HG03460 (cell line): ENCODE measurements at regions not wholly inside any gene's neighbourhood (a gene's known extent, or its start where the extent isn't known, plus 50 kb on each side); places are given as distances from the start of the nearest gene placed in this dataset.

ENCODE experiments used
- ATAC-seq: cut with Tn5 transposase; IDR thresholded peaks from one replicate; pipeline ENCODE4 v1.9.1; 2021; ENCODE audit not compliant: unreplicated experiment

DNA sequence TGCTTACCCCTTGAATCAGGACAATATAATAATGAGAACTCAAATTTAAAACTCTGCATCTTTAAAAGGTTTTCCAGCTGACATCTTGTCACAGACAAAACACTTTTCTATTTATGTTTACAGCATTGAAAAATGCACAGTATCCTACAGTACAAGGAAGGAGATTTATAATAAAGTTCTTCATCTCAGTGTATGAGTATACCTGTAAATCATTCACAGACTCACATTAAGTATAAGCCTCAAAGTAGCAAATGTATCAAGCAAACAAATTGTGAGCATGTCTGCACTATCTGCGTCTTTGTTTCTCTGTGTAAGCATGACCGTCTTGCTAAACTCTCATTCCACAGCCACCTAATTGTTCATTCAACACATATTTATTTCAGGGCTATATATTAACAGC, 52.8 kb downstream of the PPP1R2C start:
- ATAC-seq: no peak

DNA sequence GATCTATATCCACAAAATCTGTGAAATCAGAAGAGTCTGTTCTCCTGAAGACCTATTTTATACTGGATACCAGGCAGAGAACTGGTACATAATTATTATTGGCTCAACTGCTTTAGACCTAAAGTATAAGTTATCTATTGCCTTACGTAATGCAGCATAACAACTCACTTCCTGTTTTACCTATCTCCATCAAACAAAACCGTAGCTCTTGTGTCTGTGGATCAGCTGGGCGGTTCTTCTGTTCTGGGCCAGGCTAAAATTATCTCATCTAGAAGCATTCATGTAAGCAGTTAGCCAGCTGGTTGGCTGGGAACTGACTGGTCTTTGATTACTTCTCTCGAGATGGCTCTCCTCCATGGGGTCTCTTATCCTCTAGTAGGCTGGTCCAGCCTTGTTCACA, 57.8 kb downstream of the PPP1R2C start:
- ATAC-seq: no peak

DNA sequence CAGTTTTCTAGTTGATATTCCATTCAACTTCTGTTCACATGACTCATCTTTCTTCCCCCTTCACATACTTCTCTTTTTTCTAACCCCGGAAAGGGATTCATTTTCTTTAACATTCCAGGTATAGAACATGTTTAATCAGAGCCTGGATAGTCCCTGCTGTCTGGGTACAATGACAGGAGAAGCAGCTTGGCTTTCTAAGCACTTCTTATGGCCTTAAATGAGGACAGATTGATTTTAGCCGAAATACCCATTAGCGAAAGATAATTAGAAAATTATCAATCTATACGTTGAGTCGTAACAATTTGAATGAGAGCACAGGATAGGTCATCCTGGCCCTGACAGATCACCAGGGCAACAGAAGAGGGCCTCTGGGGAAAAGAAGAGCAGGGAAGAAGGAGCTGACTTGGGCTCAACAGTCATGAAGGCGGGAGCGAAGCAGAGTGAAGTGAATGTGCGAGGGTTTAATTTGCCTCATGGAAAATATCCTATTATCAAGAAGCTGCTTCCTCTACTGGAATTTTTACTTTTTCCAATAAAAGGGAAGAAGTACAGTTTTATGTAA, 62.2 kb downstream of the PPP1R2C start:
- no peak for ATAC-seq

DNA sequence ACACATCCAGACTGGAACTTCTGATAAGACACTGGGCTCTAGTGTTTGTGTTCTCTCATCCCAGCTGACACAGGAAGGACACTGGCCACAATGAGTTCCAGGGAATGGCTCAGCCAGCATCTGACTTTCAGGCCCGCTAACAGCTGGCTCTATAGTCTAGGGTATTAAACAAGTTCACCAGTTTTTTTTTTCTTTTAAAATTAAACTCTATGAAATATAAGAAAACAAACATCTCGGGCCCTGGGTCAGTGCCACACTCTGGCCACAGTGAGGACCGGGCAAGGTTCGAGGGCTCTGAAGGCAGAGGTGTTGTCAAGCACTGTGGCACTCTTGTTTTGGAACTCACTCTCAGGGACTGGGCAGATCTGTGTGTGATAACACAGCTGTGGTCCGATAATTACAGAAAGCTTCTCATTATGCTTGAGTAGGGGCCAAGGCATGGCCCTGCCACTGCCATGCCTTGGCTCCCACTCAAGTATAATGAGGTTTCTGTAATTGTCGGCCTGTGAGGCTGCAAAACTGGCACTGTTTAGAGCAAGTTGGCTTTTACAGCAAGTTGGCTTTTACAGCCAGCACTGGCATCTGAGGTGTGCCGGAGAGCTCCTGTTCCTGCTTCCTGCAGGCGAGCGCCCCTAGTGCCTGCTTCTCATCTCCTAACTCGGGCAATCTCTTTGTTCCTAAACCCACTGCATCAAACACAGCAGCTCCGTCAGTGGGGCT, 62.8 kb downstream of the PPP1R2C start:
- ATAC-seq: peak; percentile 54

DNA sequence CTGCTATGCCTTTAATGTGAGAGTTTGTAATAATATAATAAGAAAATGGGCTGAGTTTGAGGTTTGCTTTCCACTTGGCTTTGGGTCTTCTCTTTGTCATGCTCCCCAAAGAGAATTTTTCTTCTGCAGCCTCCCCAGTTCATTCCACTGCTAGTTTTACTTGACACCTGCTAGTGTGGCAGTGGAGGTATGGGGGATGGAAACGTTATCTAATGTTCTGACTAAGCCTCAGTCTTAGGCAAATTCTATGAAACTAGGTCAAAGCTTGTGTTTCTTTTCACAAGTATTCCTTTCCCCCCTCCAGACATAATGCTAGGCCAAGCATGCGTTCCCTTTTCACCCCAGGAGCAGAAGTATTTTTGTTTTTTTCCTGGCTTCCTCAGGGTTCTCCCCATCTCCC, 67.5 kb downstream of the PPP1R2C start:
- no peak for ATAC-seq

DNA sequence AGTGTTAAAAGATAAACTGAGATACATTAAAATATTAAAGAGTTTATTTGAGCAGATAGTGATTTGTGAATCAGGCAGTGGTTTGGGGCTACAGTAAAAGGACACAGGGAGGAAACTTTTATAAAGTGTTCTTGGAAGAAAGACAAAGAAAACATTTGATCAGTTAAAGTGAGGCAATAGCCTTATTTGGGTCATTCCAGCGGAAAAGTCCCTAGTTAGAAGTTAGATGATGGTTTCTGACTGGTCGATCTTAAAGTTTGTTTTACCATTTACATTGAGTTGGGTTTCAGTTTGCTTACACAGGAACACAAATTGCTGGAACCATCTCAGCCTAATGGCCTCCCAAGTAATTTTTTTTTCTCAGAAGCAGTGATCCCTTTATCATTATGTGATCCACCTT, 69.7 kb downstream of the PPP1R2C start:
- ATAC-seq: no peak

DNA sequence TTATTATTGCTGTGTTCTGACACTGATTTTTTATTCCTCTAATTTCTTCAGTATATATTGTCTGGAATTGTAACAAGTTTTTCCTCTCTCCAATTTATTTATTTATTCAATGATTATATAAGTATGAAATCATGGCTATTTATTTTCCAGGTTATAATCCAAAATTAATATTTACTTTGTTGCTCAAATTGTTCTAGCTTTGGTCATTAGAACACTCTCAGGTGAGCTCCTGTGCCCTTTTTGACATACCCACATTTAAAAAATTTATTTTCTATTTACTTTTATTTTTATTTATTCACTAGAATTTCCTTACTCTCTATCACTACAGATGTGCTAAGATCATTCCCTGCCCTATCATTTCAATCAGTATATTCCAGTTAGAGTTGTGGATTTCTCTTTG, 70.2 kb downstream of the PPP1R2C start:
- no peak for ATAC-seq

DNA sequence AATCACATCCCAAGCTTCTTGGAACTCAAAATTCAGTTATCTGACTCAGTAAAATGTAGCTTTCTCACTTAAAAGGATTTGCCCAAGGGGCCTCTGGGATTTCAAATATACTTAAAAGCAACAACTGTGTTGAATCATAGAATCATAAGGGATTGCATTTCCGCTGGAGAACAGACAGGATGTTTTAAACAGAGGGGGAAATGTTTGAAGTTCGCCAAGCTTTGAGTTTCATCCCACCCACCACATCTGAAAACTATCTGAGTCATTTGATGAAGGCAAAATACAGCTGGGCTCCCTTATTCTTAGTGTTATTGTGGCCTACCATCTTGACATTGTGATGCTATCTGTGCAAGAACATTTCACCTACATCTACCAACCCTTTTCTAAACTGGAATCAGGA, 73.5 kb downstream of the PPP1R2C start:
- ATAC-seq: no peak

DNA sequence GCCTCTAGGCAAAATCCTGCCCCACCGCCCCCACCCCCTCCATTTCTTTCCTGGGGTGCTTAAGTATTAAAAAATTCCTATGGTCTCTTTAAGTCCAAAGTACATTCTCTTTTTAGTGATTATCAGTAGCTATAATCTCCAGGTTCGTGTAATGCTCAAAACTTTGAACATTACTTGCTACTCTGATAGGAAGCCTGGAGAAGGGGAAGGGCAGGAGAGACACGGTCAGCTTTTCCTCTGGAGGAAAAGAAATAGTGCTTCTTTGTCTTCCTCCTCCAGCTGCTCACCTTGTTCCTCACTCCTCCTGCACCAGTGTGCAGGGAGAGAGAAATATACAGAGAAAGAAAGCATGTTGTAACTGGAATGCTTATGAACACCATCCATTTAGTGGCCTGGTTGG, 80.4 kb downstream of the PPP1R2C start:
- no peak for ATAC-seq

DNA sequence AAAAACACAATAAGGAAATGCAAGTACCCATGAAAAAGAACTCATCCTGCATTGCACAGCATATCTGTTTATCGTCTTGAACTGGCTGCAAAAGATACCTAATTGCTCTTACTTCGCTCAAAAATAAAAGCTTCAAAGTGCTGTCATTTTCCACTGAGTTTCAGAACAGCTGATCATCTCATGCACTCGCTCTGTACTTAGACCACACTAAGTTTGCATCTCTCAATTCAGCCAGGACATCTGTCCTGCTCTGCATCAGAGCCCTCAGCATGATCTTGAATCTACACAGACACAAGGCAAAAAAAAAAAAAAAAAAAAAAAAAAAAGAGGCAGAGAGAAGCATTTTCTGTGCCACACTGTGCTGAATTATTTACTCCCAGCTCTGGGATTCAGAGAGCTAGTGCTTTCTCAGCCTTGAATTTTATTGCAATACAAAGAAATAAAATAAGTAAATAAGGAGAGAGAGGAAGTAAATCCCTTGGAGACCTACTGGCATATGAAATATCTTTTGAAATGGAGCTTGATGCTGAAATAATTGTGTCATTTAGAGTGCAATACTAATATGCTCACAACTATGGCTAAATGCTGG, 81.3 kb downstream of the PPP1R2C start:
- no peak for ATAC-seq

DNA sequence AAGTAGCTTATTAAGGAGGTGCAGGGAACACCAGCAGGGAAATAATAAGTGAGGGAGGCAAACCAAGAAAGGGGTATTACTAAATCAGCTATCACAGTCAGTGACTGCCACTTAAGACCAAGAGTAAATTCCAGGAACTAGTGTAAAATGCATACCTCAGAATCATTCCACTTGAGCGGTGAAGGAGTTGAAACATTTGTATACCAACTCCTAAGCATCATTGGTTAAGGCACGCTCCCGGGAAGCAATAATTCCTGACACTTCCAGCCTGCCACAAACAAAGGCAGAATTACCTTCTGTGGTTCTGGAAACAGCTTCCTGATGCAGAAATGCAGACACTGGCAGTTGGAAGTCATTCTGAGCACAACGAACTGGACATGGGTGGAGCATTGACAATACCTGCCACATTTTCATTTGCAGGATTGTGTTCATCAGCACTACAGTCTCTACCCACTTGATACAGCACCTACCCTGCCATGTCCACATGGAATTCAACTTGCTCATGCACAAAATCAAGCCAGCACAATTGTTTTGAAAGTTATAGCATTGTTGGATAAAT, 82.1 kb downstream of the PPP1R2C start:
- no peak for ATAC-seq

DNA sequence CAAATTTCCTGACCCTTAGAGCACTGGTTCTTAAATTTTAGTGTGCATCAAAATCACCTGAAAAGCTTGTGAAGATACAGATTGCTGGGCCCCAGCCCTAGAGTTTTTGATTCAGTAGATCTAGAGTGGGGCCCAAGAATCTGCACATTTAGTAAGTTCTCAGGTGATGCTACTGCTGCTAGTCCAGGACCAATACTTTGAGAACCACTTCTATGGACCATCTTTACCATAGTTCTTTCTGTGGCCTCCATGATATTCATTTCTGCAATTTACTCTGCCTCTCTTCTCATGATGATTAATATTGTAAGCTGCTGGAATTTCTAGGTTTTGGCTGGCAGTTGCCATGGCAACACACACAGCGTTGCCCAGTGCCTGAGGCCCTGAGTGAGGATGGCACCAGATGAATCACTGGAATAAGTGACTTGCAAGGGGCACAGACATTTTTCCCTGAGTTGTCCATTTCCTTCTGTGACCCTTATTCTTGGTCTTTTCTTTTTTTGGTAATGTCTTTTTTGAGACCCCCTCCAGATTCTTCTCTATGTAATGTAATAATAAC, 83.6 kb downstream of the PPP1R2C start:
- ATAC-seq: no peak

DNA sequence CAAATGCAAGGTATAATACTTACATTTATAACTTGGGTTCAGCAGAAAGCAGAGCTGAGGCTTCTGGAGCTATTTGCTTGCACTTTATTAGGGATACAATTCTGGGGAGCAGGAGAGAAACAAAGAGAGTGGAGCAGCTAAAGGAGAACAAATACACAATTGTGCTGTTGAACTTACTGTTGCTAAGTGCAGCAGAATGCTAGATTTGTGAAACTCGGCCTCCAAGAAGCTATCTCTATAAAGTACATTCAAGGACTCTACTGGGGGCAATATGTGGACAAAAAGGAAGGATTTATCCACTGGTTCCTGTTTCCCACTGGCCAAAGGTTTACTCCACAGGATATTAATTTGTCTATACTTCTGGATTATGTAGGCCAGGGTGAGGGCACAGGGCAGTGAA, 86.8 kb downstream of the PPP1R2C start:
- no peak for ATAC-seq

DNA sequence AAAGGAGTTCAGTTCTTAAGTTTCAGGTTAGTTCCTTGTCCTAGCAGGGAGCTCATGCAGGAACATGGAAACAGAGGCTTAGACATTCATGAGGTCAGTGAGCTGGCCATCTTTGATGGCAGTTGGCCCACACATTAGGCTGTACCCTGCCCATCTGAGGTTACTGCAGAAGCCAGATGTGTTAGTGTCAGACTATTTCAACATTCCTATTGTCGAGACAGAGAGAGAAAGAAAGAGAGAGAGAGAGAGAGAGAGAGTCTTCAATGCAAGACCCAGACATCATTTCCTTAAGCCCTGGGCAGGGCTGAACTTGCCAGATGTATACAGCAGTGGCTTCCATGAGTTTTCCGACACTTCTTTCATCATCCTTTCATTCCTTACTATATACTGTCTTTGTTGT, 91.3 kb downstream of the PPP1R2C start:
- no peak for ATAC-seq

DNA sequence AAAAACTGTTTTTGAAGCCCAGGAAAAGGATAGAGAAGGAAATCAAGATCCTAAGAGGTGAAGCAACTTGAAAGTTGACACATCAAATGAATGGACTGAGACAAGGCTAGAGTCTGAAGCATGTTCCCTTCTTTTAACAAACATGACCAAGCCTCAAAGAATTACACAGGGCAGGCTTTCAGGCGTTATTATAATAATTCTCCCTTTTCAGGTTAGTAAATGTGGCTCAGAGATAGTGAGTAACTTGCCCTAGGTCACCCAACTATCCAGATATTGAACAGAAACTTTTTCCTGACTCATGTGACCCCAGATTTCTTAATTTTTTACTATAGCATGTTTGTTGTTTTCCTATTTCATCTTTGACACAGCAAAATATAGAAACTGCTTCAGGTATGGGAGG, 91.7 kb downstream of the PPP1R2C start:
- no peak for ATAC-seq

DNA sequence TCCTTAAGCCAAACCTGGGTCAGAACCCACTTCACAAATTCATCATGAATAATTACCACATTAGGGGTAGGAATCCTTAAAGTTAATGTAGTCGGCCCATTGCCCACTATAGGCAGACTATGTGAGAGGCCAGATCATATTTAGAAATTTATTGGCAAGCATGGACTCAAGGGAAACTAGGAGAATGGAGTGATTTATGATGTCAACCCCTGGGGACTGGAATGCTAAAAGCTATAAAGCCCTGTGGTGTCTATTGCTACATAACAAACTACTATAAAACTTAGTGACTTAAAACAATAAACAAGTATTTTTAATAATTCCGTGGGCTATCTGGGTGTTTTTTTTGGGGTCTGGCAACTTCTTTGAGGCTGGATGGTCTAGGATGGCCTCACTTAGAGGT, 93.9 kb downstream of the PPP1R2C start:
- no peak for ATAC-seq

DNA sequence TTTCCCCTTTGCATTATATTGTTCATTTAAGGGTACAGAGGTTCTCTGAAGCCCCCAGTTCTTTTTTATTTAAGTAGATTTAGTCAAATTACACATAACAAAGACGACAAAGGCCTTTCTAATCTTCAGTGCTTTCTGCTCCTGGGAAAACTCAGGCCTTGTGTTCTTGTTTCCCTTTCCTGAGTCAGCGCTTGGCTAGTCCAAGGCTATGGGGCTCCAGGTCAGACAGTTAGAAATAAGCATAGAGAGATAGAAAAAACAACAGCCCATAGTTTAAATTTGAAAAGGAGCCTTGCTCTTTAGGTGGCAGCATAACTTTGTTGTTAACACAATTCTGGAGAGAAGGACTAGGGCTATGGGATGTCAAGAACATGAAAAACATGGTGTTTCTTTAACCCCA, 97.3 kb downstream of the PPP1R2C start:
- ATAC-seq: no peak

DNA sequence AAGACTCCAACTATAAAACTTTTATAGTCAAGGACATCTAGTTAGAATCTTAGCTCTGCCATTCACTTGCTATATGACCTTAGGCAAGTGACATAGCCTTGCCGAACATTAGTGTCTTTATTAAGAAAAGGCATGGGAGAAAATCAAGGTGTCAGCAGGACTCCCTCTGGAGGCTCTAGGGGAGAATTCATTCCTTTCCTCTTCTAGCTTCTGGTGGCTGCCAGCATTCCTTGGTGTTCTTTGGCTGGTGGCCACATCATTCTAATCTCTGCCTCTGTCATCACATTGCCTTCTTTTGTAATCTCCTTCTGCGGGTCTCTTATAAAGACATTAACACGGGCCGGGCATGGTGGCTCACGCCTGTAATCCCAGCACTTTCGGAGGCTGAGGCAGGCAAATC, 99.8 kb downstream of the PPP1R2C start:
- ATAC-seq: no peak

DNA sequence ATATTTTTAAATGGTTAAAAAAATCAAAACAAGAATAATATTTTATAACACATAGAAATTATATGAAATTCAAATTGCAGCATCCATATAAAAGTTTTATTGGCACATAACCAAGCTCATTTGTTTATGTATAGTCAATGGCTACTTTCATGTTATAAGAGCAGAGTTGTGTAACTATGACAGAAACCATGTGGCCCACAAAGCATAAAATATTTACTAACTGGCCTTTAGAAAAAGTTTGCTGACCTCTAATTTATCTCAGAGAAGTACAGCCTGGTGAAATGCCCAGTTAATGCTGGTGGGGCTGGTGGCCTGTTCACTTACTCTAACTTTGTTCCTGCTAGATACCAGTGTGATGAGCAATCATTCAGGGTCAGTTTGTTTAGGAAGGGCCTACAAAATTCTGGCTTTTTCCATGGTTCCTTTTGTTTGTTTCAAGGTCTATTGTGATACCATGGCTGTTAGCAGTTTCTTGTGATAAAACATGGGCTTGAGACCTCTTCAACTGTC, 104.6 kb downstream of the PPP1R2C start:
- ATAC-seq: no peak

DNA sequence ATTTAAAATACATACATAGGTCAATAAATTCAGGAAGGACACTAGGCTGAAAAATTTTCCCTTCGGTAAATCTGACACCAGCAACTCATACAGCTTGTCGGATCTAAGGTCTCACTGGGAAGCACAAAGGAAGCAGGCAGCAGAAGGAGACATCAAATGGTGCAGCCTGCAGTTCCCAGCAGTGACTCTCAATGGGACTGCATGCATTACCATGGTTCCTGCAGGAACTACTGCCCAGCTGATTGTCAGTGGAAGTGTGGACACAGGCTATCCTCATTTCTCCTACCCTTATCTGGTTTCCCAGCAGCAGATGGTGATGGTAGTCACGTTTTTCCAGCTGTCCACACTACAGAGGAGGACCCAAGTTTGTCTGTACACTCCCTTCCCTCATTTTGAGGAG, 113.3 kb downstream of the PPP1R2C start:
- ATAC-seq: no peak

DNA sequence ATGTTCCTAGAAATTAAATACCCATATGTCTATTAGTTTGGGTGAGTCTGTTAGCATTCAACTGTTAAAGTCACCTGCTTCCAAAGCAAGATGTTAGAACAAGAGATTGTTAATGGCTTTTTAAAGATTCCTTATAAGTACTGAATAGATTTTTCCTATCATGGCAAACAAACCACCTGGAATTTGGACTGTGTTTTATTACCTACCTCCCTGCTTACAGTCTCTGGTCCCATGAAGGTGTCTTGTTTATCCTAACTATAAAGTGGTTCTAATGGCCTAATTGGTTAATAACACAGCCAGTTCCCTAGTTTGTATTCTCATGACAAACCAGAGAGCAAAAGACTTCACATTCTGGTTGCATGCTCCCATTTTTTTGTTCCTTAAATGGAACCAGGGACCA, 149.5 kb downstream of the PPP1R2C start:
- no peak for ATAC-seq

DNA sequence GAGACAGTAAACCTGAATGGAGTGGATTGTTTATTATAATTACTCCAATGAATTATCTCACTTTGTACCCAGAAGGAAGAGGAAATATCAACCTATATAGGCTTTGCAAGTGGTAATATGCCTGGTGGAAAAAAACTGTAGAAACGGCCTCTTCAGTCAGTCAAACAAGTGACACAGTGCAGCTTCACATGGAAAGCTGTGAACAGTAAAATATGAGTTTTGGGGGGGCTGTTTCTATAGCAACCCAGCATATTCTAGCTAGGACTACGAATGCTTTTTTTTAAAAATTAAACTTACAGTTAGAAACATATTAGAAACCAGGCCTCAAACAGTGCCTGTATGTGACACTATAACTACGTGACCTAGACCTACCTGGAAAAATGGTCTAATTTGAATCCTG, 150.1 kb downstream of the PPP1R2C start:
- ATAC-seq: no peak
